ENCODE measurements at regions not wholly inside any gene's neighbourhood (a gene's known extent, or its start where the extent isn't known, plus 50 kb on each side); places are given as distances from the start of the nearest gene placed in this dataset.

DNA sequence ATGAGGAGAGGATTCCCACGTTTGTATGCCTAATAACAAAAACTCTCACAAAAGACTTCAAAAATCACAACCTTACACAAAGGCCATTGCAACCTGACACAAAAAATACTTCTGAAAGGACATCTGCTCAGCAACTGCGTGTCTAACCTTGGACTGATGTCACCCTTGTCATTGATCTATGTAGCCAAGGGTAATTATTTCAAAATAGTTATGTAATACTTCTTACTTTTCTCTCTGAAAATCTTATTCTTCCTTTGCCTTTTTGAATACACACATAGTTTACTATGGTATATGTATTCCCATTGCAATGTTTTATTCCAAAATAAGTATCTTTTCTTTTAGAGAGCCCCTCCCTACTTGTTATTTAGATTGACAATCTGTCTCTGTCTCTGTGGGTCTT lies 355.3 kb downstream of the MSX2 start:
- TF ChIP-seq, protein P1, sequence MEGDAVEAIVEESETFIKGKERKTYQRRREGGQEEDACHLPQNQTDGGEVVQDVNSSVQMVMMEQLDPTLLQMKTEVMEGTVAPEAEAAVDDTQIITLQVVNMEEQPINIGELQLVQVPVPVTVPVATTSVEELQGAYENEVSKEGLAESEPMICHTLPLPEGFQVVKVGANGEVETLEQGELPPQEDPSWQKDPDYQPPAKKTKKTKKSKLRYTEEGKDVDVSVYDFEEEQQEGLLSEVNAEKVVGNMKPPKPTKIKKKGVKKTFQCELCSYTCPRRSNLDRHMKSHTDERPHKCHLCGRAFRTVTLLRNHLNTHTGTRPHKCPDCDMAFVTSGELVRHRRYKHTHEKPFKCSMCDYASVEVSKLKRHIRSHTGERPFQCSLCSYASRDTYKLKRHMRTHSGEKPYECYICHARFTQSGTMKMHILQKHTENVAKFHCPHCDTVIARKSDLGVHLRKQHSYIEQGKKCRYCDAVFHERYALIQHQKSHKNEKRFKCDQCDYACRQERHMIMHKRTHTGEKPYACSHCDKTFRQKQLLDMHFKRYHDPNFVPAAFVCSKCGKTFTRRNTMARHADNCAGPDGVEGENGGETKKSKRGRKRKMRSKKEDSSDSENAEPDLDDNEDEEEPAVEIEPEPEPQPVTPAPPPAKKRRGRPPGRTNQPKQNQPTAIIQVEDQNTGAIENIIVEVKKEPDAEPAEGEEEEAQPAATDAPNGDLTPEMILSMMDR (IDR thresholded peaks at IDR 0.05), result no peak
- no peak for TF ChIP-seq POLR2A (IDR thresholded peaks at IDR 0.05)

Data from right lobe of liver (tissue), 4 donors.